ENCODE measurements at regions not wholly inside any gene's neighbourhood (a gene's known extent, or its start where the extent isn't known, plus 50 kb on each side); places are given as distances from the start of the nearest gene placed in this dataset.

DNA sequence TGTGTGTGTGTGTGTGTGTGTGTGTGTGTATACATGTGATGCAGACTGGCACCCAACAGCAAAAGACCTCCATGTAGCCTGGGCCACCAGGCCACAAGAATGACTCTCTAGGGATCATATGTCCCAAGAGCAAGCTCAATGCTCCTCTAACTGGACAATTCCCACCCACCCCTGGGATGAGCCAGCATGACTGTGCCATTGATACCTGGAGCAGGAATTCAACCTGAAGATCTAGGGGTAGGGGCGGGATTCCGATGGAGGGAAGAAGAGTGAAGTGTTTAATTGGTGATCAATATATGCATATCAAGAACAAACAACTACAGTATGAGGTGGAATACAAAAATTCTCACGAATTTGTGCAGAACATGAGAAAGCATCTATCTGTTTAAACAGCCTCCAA, 136.2 kb downstream of the PSMG1 start:
- TF ChIP-seq NFIC (IDR thresholded peaks at IDR 0.05) (no peak), FOXM1 (IDR thresholded peaks at IDR 0.05; ENCODE audit: borderline replicate concordance, low read depth) (no peak), TAF1 (IDR thresholded peaks at IDR 0.05; ENCODE audit: low read depth) (no peak)
- TF ChIP-seq, protein P1, sequence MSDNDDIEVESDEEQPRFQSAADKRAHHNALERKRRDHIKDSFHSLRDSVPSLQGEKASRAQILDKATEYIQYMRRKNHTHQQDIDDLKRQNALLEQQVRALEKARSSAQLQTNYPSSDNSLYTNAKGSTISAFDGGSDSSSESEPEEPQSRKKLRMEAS (IDR thresholded peaks at IDR 0.05) = no peak

DNA sequence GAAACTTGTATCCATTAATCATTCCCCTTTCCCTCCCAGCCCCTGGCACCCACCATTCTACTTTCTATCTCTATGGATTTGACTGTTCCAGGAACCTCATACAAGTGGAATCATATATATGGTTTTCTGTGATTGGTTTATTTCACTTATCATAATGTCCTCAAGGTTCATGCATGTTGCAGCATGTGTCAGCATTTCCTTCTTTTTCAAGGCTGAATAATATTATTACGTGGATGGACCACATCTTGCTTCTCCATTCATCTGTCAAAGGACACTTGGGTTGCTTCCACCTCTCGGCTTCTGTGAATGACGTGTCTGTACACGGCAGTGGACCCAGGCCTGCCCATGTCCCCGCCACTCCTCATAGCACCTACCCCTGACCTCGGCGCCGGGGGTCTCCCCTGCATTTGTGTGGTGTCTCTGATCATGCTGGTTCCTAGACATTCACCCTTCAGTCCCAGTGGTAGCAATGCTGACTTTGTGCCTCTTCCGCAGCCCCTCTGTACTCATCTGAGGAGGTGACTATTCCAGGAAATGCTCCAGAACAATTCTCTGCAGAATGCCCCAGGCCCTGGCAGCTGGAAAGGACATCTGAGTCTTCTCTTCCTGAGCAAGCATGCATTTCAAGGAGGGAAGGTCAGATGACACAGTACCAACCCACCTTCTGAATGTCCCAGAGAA, 136.9 kb downstream of the PSMG1 start:
- TF ChIP-seq YY1 (IDR thresholded peaks at IDR 0.05; ENCODE audit: low read depth) = no peak
- TF ChIP-seq CEBPB (IDR thresholded peaks at IDR 0.05) = no peak
- TF ChIP-seq, protein P1 (IDR thresholded peaks at IDR 0.05) = no peak
- TF ChIP-seq TEAD4 (IDR thresholded peaks at IDR 0.05) = no peak
- no peak for TF ChIP-seq TAF1 (IDR thresholded peaks at IDR 0.05; ENCODE audit: low read depth)
- TF ChIP-seq, protein P2, sequence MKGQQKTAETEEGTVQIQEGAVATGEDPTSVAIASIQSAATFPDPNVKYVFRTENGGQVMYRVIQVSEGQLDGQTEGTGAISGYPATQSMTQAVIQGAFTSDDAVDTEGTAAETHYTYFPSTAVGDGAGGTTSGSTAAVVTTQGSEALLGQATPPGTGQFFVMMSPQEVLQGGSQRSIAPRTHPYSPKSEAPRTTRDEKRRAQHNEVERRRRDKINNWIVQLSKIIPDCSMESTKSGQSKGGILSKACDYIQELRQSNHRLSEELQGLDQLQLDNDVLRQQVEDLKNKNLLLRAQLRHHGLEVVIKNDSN (IDR thresholded peaks at IDR 0.05) = no peak
- no peak for TF ChIP-seq TCF12 (IDR thresholded peaks at IDR 0.05; ENCODE audit: low read depth)
- TF ChIP-seq EGR1 (IDR thresholded peaks at IDR 0.05) = no peak
- TF ChIP-seq NFIC (IDR thresholded peaks at IDR 0.05) = no peak
- no peak for TF ChIP-seq CREB1 (IDR thresholded peaks at IDR 0.05; ENCODE audit: low read depth)
- no peak for TF ChIP-seq EP300 (IDR thresholded peaks at IDR 0.05; ENCODE audit: borderline replicate concordance)
- no peak for TF ChIP-seq FOXM1 (IDR thresholded peaks at IDR 0.05; ENCODE audit: borderline replicate concordance, low read depth)
- no peak for TF ChIP-seq ZBTB7A (IDR thresholded peaks at IDR 0.05; ENCODE audit: low read depth)
- TF ChIP-seq, protein P3, sequence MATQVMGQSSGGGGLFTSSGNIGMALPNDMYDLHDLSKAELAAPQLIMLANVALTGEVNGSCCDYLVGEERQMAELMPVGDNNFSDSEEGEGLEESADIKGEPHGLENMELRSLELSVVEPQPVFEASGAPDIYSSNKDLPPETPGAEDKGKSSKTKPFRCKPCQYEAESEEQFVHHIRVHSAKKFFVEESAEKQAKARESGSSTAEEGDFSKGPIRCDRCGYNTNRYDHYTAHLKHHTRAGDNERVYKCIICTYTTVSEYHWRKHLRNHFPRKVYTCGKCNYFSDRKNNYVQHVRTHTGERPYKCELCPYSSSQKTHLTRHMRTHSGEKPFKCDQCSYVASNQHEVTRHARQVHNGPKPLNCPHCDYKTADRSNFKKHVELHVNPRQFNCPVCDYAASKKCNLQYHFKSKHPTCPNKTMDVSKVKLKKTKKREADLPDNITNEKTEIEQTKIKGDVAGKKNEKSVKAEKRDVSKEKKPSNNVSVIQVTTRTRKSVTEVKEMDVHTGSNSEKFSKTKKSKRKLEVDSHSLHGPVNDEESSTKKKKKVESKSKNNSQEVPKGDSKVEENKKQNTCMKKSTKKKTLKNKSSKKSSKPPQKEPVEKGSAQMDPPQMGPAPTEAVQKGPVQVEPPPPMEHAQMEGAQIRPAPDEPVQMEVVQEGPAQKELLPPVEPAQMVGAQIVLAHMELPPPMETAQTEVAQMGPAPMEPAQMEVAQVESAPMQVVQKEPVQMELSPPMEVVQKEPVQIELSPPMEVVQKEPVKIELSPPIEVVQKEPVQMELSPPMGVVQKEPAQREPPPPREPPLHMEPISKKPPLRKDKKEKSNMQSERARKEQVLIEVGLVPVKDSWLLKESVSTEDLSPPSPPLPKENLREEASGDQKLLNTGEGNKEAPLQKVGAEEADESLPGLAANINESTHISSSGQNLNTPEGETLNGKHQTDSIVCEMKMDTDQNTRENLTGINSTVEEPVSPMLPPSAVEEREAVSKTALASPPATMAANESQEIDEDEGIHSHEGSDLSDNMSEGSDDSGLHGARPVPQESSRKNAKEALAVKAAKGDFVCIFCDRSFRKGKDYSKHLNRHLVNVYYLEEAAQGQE (IDR thresholded peaks at IDR 0.05; ENCODE audit: low read depth) = no peak
- TF ChIP-seq RAD21 (IDR thresholded peaks at IDR 0.05; ENCODE audit: low read depth) = no peak

DNA sequence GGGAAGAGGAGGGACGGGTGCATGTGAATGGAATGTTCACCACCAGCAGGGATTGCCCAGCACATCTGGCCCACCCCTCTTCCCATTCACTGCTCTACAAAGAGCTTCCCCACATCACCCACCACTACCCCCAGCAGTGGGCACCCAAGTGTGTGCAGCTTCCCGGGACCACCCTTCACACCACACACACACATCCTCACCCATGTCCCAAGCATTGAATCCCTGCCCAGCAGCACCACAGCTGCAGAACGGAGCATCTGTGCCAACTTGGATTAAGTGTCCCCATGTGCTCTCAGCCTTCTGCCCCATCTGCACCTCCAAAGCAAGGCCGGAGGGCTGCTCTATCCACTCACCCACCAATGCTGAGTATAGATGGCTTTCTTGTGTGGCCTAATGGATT, 141.4 kb downstream of the PSMG1 start:
- no peak for TF ChIP-seq RAD21 (IDR thresholded peaks at IDR 0.05; ENCODE audit: low read depth)
- no peak for TF ChIP-seq ZBTB7A (IDR thresholded peaks at IDR 0.05; ENCODE audit: low read depth)
- no peak for TF ChIP-seq EP300 (IDR thresholded peaks at IDR 0.05; ENCODE audit: borderline replicate concordance)
- TF ChIP-seq NFIC (IDR thresholded peaks at IDR 0.05) = no peak

DNA sequence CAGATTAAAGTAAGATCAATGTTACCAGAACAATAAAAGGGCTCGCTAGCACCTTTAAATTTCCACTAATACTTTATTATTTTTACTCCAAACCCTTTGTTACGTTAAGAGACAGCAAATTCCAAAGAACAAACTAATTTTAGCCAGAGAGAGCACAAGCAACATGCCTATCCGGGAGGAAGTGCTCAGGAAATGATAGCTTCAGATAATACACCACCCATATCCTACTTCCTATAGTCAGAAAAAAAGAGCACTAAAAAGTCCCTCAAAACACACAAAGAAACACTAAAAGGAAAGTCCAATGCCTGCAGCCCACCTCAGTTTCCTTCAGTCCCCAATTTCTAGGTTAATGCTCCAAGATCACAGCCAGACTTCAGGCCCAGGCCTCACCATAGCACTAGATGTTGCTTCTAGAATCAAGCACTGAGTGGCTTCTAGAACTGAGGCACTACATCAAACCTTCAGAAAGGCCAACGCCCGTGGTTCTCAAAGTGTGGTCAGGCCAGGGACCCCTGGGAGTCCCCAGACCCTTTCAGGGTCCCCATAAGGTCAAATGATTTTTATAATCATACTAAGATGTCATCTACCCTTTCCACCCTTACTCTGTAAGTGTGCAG, 142.6 kb downstream of the PSMG1 start:
- TF ChIP-seq, protein P2 (IDR thresholded peaks at IDR 0.05) = no peak
- no peak for TF ChIP-seq CEBPB (IDR thresholded peaks at IDR 0.05)
- no peak for TF ChIP-seq CREB1 (IDR thresholded peaks at IDR 0.05; ENCODE audit: low read depth)
- TF ChIP-seq ZBTB7A (IDR thresholded peaks at IDR 0.05; ENCODE audit: low read depth) = no peak
- no peak for TF ChIP-seq YY1 (IDR thresholded peaks at IDR 0.05; ENCODE audit: low read depth)
- TF ChIP-seq RAD21 (IDR thresholded peaks at IDR 0.05; ENCODE audit: low read depth) = no peak
- TF ChIP-seq, protein P1 (IDR thresholded peaks at IDR 0.05) = no peak
- no peak for TF ChIP-seq EP300 (IDR thresholded peaks at IDR 0.05; ENCODE audit: borderline replicate concordance)
- no peak for TF ChIP-seq TAF1 (IDR thresholded peaks at IDR 0.05; ENCODE audit: low read depth)
- TF ChIP-seq EGR1 (IDR thresholded peaks at IDR 0.05) = no peak
- TF ChIP-seq FOXM1 (IDR thresholded peaks at IDR 0.05; ENCODE audit: borderline replicate concordance, low read depth) = no peak

DNA sequence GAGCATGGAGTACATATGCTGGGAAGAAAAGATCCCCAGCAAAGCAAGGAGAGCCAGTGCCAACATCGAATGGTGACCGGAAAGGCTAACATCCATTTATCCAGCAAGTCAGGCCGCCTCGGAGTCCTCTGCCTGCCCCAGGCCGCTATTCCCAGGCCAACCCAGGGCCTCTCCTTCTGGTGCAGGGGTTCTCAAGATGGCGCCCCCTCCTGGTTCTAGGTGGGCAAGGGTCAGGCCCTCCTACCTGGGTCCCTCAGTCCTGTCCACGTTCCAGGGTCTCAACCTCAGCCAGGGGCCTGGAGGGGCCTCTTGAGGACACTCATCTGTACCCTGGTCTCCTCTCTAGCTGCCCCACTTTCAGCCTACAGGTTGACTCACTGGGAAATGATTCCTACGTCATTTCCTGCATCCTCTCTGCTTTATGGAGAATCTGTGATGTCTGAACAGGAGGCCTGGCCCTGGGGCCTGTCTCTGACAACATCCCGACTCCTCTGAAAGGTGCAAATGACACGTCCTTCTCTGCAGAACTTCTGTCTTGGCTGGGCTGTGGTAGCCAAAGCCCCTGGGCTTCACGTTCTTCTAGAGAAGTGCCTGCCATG, 145.3 kb downstream of the PSMG1 start:
- TF ChIP-seq, protein P3 (IDR thresholded peaks at IDR 0.05; ENCODE audit: low read depth) = no peak
- TF ChIP-seq, protein P2 (IDR thresholded peaks at IDR 0.05) = no peak
- 0 out of 2 replicates have a peak, but pooled peaks have one; percentile 18 for TF ChIP-seq RAD21 (IDR thresholded peaks at IDR 0.05; ENCODE audit: low read depth)

Data from Ishikawa (cell line).